Lower leg skin (tissue), 4 donors: ENCODE measurements at regions not wholly inside any gene's neighbourhood (a gene's known extent, or its start where the extent isn't known, plus 50 kb on each side); places are given as distances from the start of the nearest gene placed in this dataset.

ENCODE experiments used
- DNase-seq, 2 donors: peaks; one replicate each; pipeline ENCODE4 v3.0.0-alpha.2; 2019; ENCODE audit warnings: low spot score in 2 of 2
- H3K4me3 ChIP-seq: fragments of 200-600 bp; sonication (generic); 2 replicates; pipeline ENCODE4 v1.5.1; 2017; ENCODE audit warnings: mild to moderate bottlenecking, low read depth; ENCODE audit not compliant: poor library complexity, severe bottlenecking
- CTCF ChIP-seq, 3 donors: fragments of 450-650 bp; IDR thresholded peaks; one replicate each; pipeline ENCODE4 v1.5.1; 2016; ENCODE audit warnings: antibody characterized with exemption in 3 of 3, mild to moderate bottlenecking in 3 of 3, moderate library complexity in 2 of 3
- POLR2A ChIP-seq, 2 donors: fragments of 450-650 bp; IDR thresholded peaks; one replicate each; pipeline ENCODE4 v1.6.1; 2016 to 2017; ENCODE audit warnings: antibody characterized with exemption in 2 of 2, mild to moderate bottlenecking in 1 of 2, moderate library complexity in 1 of 2
- WGBS, 2 donors: methylation state at CpG; one replicate each; pipeline ENCODE4 v1.1.5; 2018; 5-methylcytosine and 5-hydroxymethylcytosine counted together
- intact Hi-C: fragments of 100-400 bp; cut with DNase I; formaldehyde crosslinking; loops from one replicate; pipeline ENCODE4 v1.15.0; 2023; ENCODE audit warnings: low total_unique reads

- intact Hi-C loops, result no loop called here
- 44 to 64% methylated on average over 7 of the region's 7 CpGs for WGBS, 2 donors
- no peak for DNase-seq
- H3K4me3 ChIP-seq, result no peak overlapping the region
- no peak for TF ChIP-seq POLR2A (IDR thresholded peaks at IDR 0.05)
- no peak for TF ChIP-seq CTCF (IDR thresholded peaks at IDR 0.05)
Measured at GRCh38 chr16:13611596-13611995, 308.4 kb upstream of the ERCC4 start.

- no peak for DNase-seq
- 80 to 86% methylated on average over 4 of the region's 4 CpGs for WGBS, 2 donors
- TF ChIP-seq CTCF (IDR thresholded peaks at IDR 0.05), result no peak
- no peak for TF ChIP-seq POLR2A (IDR thresholded peaks at IDR 0.05)
- intact Hi-C loops, result no loop called here
- H3K4me3 ChIP-seq, result no peak overlapping the region
Measured at GRCh38 chr16:13612623-13613022, 307.3 kb upstream of the ERCC4 start.

GRCh38 chr16:13613165-13613564 lies 306.8 kb upstream of the ERCC4 start:
- 35 to 50% methylated on average over 2 of the region's 2 CpGs for WGBS, 2 donors
- DNase-seq, result no peak
- TF ChIP-seq CTCF (IDR thresholded peaks at IDR 0.05), result no peak
- no peak for TF ChIP-seq POLR2A (IDR thresholded peaks at IDR 0.05)
- intact Hi-C loops, result no loop called here
- H3K4me3 ChIP-seq, result no peak overlapping the region

GRCh38 chr16:13621639-13622038 lies 298.3 kb upstream of the ERCC4 start:
- intact Hi-C loops, result no loop called here
- no peak overlapping the region for H3K4me3 ChIP-seq
- DNase-seq, result no peak
- WGBS, 2 donors, result 74 to 75% methylated on average over 1 of the region's 1 CpG
- TF ChIP-seq POLR2A (IDR thresholded peaks at IDR 0.05), result no peak
- no peak for TF ChIP-seq CTCF (IDR thresholded peaks at IDR 0.05)

GRCh38 chr16:13628156-13628555 lies 291.8 kb upstream of the ERCC4 start:
- DNase-seq, result no peak
- intact Hi-C loops, result no loop called here
- TF ChIP-seq CTCF (IDR thresholded peaks at IDR 0.05) (no peak), POLR2A (IDR thresholded peaks at IDR 0.05) (no peak)
- no peak overlapping the region for H3K4me3 ChIP-seq
- WGBS, 2 donors, result 81 to 84% methylated on average over 4 of the region's 4 CpGs

- DNase-seq, result no peak
- WGBS, 2 donors, result 80 to 88% methylated on average over 2 of the region's 2 CpGs
- intact Hi-C loops, result no loop called here
- TF ChIP-seq CTCF (IDR thresholded peaks at IDR 0.05) (no peak), POLR2A (IDR thresholded peaks at IDR 0.05) (no peak)
- H3K4me3 ChIP-seq, result no peak overlapping the region
Measured at GRCh38 chr16:13629704-13630103, 290.2 kb upstream of the ERCC4 start.
